Stomach (tissue), 4 donors: ENCODE measurements at regions not wholly inside any gene's neighbourhood (a gene's known extent, or its start where the extent isn't known, plus 50 kb on each side); places are given as distances from the start of the nearest gene placed in this dataset.
"Not testable (repeated sequence)": the region's sequence is repeated elsewhere in the genome, so short reads cannot be mapped to it uniquely, and the experiment has no call there.

Experiments used
- CTCF ChIP-seq, 7 experiments: fragments of 450-650 bp in 4 of 7; fragments of 200-600 bp in 3 of 7; sonication (generic) in 3 of 7; IDR thresholded peaks; one replicate each; pipeline ENCODE4 v1.5.1; 2016 to 2019; ENCODE audit warnings: antibody characterized with exemption in 7 of 7, control low read depth in 2 of 7, mild to moderate bottlenecking in 1 of 7
- POLR2AphosphoS5 ChIP-seq, 3 donors: sonication (generic); formaldehyde crosslinking; IDR thresholded peaks; one replicate each; pipeline ENCODE4 v1.6.1; 2016; ENCODE audit warnings: antibody characterized with exemption in 3 of 3

GRCh38 chr2:131722256-131722655, 194.6 kb downstream of the CCDC74A start:
- not testable (repeated sequence) for TF ChIP-seq CTCF, POLR2AphosphoS5 (IDR thresholded peaks at IDR 0.05)
